A549 (cell line): ENCODE measurements at regions not wholly inside any gene's neighbourhood (a gene's known extent, or its start where the extent isn't known, plus 50 kb on each side); places are given as distances from the start of the nearest gene placed in this dataset.
A peak's percentile ranks its signal among the peaks of the same experiment; 100 is the strongest.

Experiments used
- ATAC-seq, 2 experiments: fragments of 200-7000 bp in 1 of 2; fragments of >200 bp in 1 of 2; cut with Nextera tagmentation in 1 of 2; cut with Tn5 transposase in 1 of 2; 3 replicates each; pipeline versions ENCODE4 v1.8.0 to v1.9.1; 2018 to 2020; ENCODE audit warnings: mild to moderate bottlenecking in 1 of 2, moderate library complexity in 1 of 2
- CTCF ChIA-PET: fragments of 300-600 bp; sonication (Branson Sonifier 250); formaldehyde crosslinking; extraction: SDS; loops from one replicate; lab custom pipeline; 2021; ENCODE audit warnings: antibody characterized with exemption, inconsistent platforms; lab: Yijun Ruan, JAX
- POLR2A ChIA-PET: fragments of 350-600 bp; formaldehyde crosslinking; extraction: SDS; loops from one replicate; lab custom pipeline; 2021; ENCODE audit warnings: antibody characterized with exemption, inconsistent platforms; lab: Yijun Ruan, JAX
- DNase-seq, 2 experiments: peaks; one replicate each; pipeline versions ENCODE4 v3.0.0 to v3.0.0-alpha.2; 2011 to 2016; ENCODE audit warnings: low read depth in 1 of 2, low spot score in 1 of 2
- FAIRE-seq: peaks from 2 replicates; lab custom pipeline; 2011; peaks lifted over from hg19 to GRCh38; lab: Jason Lieb, UNC
- H3K27ac ChIP-seq, 2 experiments: fragments of >200 bp; sonication (Bioruptor Twin); formaldehyde crosslinking; 3 replicates each; pipeline ENCODE4 v1.5.1; 2016 to 2017
- H3K4me1 ChIP-seq: fragments of >200 bp; sonication (Bioruptor Twin); formaldehyde crosslinking; 3 replicates; pipeline ENCODE4 v1.6.1; 2016
- H3K4me2 ChIP-seq: fragments of >200 bp; sonication (Bioruptor Twin); formaldehyde crosslinking; 3 replicates; pipeline ENCODE4 v1.6.1; 2016
- H3K4me3 ChIP-seq: fragments of >200 bp; sonication (Bioruptor Twin); formaldehyde crosslinking; 3 replicates; pipeline ENCODE4 v1.5.1; 2016
- H3K9me3 ChIP-seq: fragments of >200 bp; sonication (Bioruptor Twin); formaldehyde crosslinking; 3 replicates; pipeline ENCODE4 v1.6.1; 2016
- BHLHE40 ChIP-seq: IDR thresholded peaks from 2 replicates; pipeline ENCODE4 v1.6.1; 2012; ENCODE audit warnings: low read depth, low read length, inconsistent platforms
- CHD2 ChIP-seq: fragments of 150-350 bp; IDR thresholded peaks from 2 replicates; pipeline ENCODE4 v1.6.1; 2014; ENCODE audit warnings: low read length; ENCODE audit not compliant: partially characterized antibody
- EHMT2 ChIP-seq: fragments of 200-600 bp; sonication (generic); IDR thresholded peaks from 2 replicates; pipeline ENCODE4 v1.6.1; 2016; ENCODE audit warnings: antibody characterized with exemption, low read depth, mild to moderate bottlenecking, moderate library complexity
- FOSB ChIP-seq: fragments of 250-450 bp; sonication (Bioruptor Pico); IDR thresholded peaks from 2 replicates; pipeline ENCODE4 v1.5.0; 2020; ENCODE audit warnings: mild to moderate bottlenecking, moderate library complexity
- FOXS1 ChIP-seq: fragments of 250-450 bp; sonication (Bioruptor Pico); IDR thresholded peaks from 2 replicates; pipeline ENCODE4 v1.5.0; 2020; ENCODE audit warnings: mild to moderate bottlenecking, moderate library complexity
- GATA3 ChIP-seq: IDR thresholded peaks from 2 replicates; pipeline ENCODE4 v1.6.1; 2012; ENCODE audit warnings: borderline replicate concordance
- HEYL ChIP-seq: fragments of 250-450 bp; sonication (Bioruptor Pico); IDR thresholded peaks from 2 replicates; pipeline ENCODE4 v1.8.0; 2021; ENCODE audit warnings: mild to moderate bottlenecking, moderate library complexity
- HMGXB4 ChIP-seq: fragments of 250-450 bp; sonication (Bioruptor Pico); IDR thresholded peaks from 2 replicates; pipeline ENCODE4 v1.5.0; 2021; ENCODE audit warnings: mild to moderate bottlenecking, moderate library complexity, borderline replicate concordance
- HOXA7 ChIP-seq: fragments of 250-450 bp; sonication (Bioruptor Pico); IDR thresholded peaks from 2 replicates; pipeline ENCODE4 v1.5.0; 2020; ENCODE audit warnings: mild to moderate bottlenecking, moderate library complexity
- JUN ChIP-seq, 2 experiments: fragments of >200 bp; sonication (Bioruptor Twin); formaldehyde crosslinking; IDR thresholded peaks; 2 replicates in 1 of 2; 3 replicates in 1 of 2; pipeline ENCODE4 v1.6.1; 2016 to 2017
- KDM1A ChIP-seq: fragments of 200-600 bp; sonication (generic); IDR thresholded peaks from 2 replicates; pipeline ENCODE4 v1.6.1; 2016; ENCODE audit warnings: low read depth, mild to moderate bottlenecking
- KDM5A ChIP-seq: fragments of 200-600 bp; sonication (generic); IDR thresholded peaks from 2 replicates; pipeline ENCODE4 v1.6.1; 2016; ENCODE audit warnings: antibody characterized with exemption, mild to moderate bottlenecking
- MYC ChIP-seq: IDR thresholded peaks from 2 replicates; pipeline ENCODE4 v1.6.1; 2012; ENCODE audit warnings: mild to moderate bottlenecking, inconsistent platforms, low read length, improper control_type of control experiment, borderline replicate concordance
- NFE2L2 ChIP-seq: fragments of 150-350 bp; conservative IDR thresholded peaks from 2 replicates; pipeline ENCODE4 v1.6.1; 2014; ENCODE audit warnings: low read length
- POLR2A ChIP-seq: IDR thresholded peaks from 2 replicates; pipeline ENCODE4 v1.6.1; 2012; ENCODE audit warnings: mild to moderate bottlenecking, low read length
- RAD21 ChIP-seq, 2 experiments: fragments of >200 bp in 1 of 2; sonication (Bioruptor Twin) in 1 of 2; formaldehyde crosslinking in 1 of 2; IDR thresholded peaks in 1 of 2; conservative IDR thresholded peaks in 1 of 2; 2 replicates in 1 of 2; 3 replicates in 1 of 2; pipeline ENCODE4 v1.6.1; 2012 to 2018; ENCODE audit warnings: inconsistent platforms in 1 of 2
- RARB ChIP-seq: fragments of 250-450 bp; sonication (Bioruptor Pico); IDR thresholded peaks from 2 replicates; pipeline ENCODE4 v1.8.0; 2021; ENCODE audit warnings: mild to moderate bottlenecking, moderate library complexity
- RFX5 ChIP-seq: fragments of 450-650 bp; IDR thresholded peaks from 2 replicates; pipeline ENCODE4 v1.7.1; 2014; ENCODE audit warnings: antibody characterized with exemption, mild to moderate bottlenecking, moderate library complexity
- RNF2 ChIP-seq: fragments of 200-600 bp; sonication (generic); IDR thresholded peaks from 2 replicates; pipeline ENCODE4 v1.6.1; 2016; ENCODE audit warnings: low read depth, mild to moderate bottlenecking, antibody characterized with exemption, moderate library complexity, borderline replicate concordance
- SMC3 ChIP-seq: fragments of >200 bp; sonication (Bioruptor Twin); formaldehyde crosslinking; IDR thresholded peaks from 3 replicates; pipeline ENCODE4 v1.6.1; 2018; ENCODE audit warnings: inconsistent platforms
- ZC3H11A ChIP-seq: fragments of 450-650 bp; IDR thresholded peaks from 2 replicates; pipeline ENCODE4 v1.6.1; 2014; ENCODE audit warnings: antibody characterized with exemption, mild to moderate bottlenecking
- ZSCAN20 ChIP-seq: fragments of 250-450 bp; sonication (Bioruptor Pico); IDR thresholded peaks from 2 replicates; pipeline ENCODE4 v1.8.0; 2022; ENCODE audit warnings: mild to moderate bottlenecking, moderate library complexity
- WGBS: methylation state at CpG from one replicate; pipeline ENCODE4 v1.1.6; 2017; ENCODE audit errors: missing lambda C conversion rate; 5-methylcytosine and 5-hydroxymethylcytosine counted together
- TF ChIP-seq, protein P1 (sequence below): fragments of >200 bp; sonication (Bioruptor Twin); formaldehyde crosslinking; IDR thresholded peaks from 2 replicates; pipeline ENCODE4 v1.6.1; 2016
- TF ChIP-seq, protein P2 (sequence below): fragments of >200 bp; sonication (Bioruptor Twin); formaldehyde crosslinking; IDR thresholded peaks from 3 replicates; pipeline ENCODE4 v1.5.1; 2016

- Histone ChIP-seq H3K9me3 (no peaks in the 10 kb centered on the region), H3K4me3 (no peak overlapping the region), H3K4me2 (no peak overlapping the region), H3K4me1 (no peaks in the 10 kb centered on the region), H3K27ac (no peak overlapping the region)
- POLR2A ChIA-PET = no interaction called here
- CTCF ChIA-PET = no interaction called here
- no peak for TF ChIP-seq NFE2L2
- TF ChIP-seq FOXS1 = no peak
- TF ChIP-seq RFX5 = no peak
- TF ChIP-seq, protein P1, sequence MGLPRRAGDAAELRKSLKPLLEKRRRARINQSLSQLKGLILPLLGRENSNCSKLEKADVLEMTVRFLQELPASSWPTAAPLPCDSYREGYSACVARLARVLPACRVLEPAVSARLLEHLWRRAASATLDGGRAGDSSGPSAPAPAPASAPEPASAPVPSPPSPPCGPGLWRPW = no peak
- no peak for TF ChIP-seq FOSB
- no peak for TF ChIP-seq HEYL (CRISPR knock-in tag)
- no peak for TF ChIP-seq EHMT2
- no peak for TF ChIP-seq KDM5A
- TF ChIP-seq HMGXB4 (CRISPR knock-in tag) = no peak
- no peak for TF ChIP-seq HOXA7 (CRISPR knock-in tag)
- no peak for TF ChIP-seq ZC3H11A
- TF ChIP-seq, protein P2, sequence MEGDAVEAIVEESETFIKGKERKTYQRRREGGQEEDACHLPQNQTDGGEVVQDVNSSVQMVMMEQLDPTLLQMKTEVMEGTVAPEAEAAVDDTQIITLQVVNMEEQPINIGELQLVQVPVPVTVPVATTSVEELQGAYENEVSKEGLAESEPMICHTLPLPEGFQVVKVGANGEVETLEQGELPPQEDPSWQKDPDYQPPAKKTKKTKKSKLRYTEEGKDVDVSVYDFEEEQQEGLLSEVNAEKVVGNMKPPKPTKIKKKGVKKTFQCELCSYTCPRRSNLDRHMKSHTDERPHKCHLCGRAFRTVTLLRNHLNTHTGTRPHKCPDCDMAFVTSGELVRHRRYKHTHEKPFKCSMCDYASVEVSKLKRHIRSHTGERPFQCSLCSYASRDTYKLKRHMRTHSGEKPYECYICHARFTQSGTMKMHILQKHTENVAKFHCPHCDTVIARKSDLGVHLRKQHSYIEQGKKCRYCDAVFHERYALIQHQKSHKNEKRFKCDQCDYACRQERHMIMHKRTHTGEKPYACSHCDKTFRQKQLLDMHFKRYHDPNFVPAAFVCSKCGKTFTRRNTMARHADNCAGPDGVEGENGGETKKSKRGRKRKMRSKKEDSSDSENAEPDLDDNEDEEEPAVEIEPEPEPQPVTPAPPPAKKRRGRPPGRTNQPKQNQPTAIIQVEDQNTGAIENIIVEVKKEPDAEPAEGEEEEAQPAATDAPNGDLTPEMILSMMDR = no peak
- no peak for TF ChIP-seq KDM1A
- no peak for TF ChIP-seq SMC3
- ATAC-seq (peak in 1 of 2 experiments; percentile 53; a peak in 2 of 6 replicates), FAIRE-seq (no peak), DNase-seq (no peak)
- WGBS = 60% methylated on average over 8 of the region's 8 CpGs
These were observed 293.0 kb upstream of the HS6ST1 start for GRCh38 chr2:128611421-128612320.

DNA sequence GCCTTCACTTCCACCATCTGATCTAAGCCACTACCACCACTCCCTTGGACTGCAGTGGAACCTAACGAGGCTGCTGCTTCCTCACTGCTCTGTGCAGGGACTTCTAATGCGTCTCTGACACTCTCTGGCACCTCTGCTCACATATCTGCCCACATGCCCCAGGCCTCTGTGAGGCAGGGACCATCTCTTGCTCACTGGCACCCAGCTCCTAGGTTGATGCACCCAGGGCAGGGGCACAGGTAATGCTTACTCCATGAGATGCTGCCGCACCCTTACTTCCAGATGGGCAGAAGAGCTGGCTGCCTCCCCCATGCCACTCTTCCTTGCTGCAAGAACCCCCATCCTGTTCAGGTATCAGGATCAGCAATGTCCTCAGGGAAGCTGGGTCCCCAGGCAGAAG, 294.0 kb upstream of the HS6ST1 start:
- H3K27ac ChIP-seq = no peak overlapping the region
- DNase-seq (no peak), ATAC-seq (no peak), FAIRE-seq (no peak)
- no peak overlapping the region for H3K4me2 ChIP-seq
- no peak overlapping the region for H3K4me3 ChIP-seq
- no peaks in the 10 kb centered on the region for H3K4me1 ChIP-seq
- no peaks in the 10 kb centered on the region for H3K9me3 ChIP-seq
- TF ChIP-seq RFX5 (no peak), MYC (no peak), ZSCAN20 (no peak), BHLHE40 (no peak), HMGXB4 (CRISPR knock-in tag) (no peak), GATA3 (no peak), RAD21 (conservative IDR thresholded peaks at IDR 0.05 in 1 of 2, IDR thresholded peaks at IDR 0.05 in 1 of 2) (no peak), RARB (no peak), HOXA7 (CRISPR knock-in tag) (no peak), CHD2 (no peak), JUN (IDR thresholded peaks at IDR 0.05) (no peak), RNF2 (no peak), POLR2A (no peak)
- CTCF ChIA-PET = no interaction called here
- POLR2A ChIA-PET = no interaction called here
- WGBS = 31% methylated on average over 3 of the region's 3 CpGs
